T-helper 2 cell treated with Interferon-gamma antibody and Interleukin-4, amounts not matched to agents 5 μg/mL and 100 μg/mL, for 36 hours (primary cell): ENCODE measurements at regions not wholly inside any gene's neighbourhood (a gene's known extent, or its start where the extent isn't known, plus 50 kb on each side); places are given as distances from the start of the nearest gene placed in this dataset.

Experiments
- DNase-seq: peaks from one replicate; pipeline ENCODE4 v3.0.0; 2021; ENCODE audit warnings: low spot score
- H3K27ac Mint-ChIP-seq: one replicate; pipeline ENCODE4 v1.8.0; 2021; ENCODE audit warnings: mild to moderate bottlenecking, mixed read lengths
- H3K27me3 Mint-ChIP-seq: one replicate; pipeline ENCODE4 v1.8.0; 2021; ENCODE audit warnings: low read depth, mixed read lengths
- H3K36me3 Mint-ChIP-seq: one replicate; pipeline ENCODE4 v1.8.0; 2021; ENCODE audit warnings: low read depth, mixed read lengths
- H3K4me1 Mint-ChIP-seq: one replicate; pipeline ENCODE4 v1.8.0; 2021; ENCODE audit warnings: low read depth, mixed read lengths
- H3K4me3 Mint-ChIP-seq: one replicate; pipeline ENCODE4 v1.8.0; 2022; ENCODE audit warnings: mild to moderate bottlenecking, moderate library complexity, mixed read lengths
- H3K9me3 Mint-ChIP-seq: one replicate; pipeline ENCODE4 v1.8.0; 2021; ENCODE audit warnings: mixed read lengths

- no peak overlapping the region for H3K27ac Mint-ChIP-seq
- no peaks in the 10 kb centered on the region for H3K4me1 Mint-ChIP-seq
- no peaks in the 10 kb centered on the region for H3K36me3 Mint-ChIP-seq
- no peaks in the 10 kb centered on the region for H3K27me3 Mint-ChIP-seq
- DNase-seq = no peak
- H3K9me3 Mint-ChIP-seq = no peaks in the 10 kb centered on the region
- H3K4me3 Mint-ChIP-seq = no peak overlapping the region
These were observed 522.1 kb downstream of the SUCLA2 start for GRCh38 chr13:47478985-47479384.

- Mint-ChIP-seq H3K27ac (no peak overlapping the region), H3K4me3 (no peak overlapping the region), H3K27me3 (no peaks in the 10 kb centered on the region), H3K9me3 (no peaks in the 10 kb centered on the region), H3K36me3 (no peaks in the 10 kb centered on the region), H3K4me1 (no peaks in the 10 kb centered on the region)
- no peak for DNase-seq
These were observed 525.6 kb downstream of the SUCLA2 start for GRCh38 chr13:47475441-47475948.

- H3K9me3 Mint-ChIP-seq = peaks cover 3% of the 10 kb centered on the region
- no peaks in the 10 kb centered on the region for H3K4me1 Mint-ChIP-seq
- no peaks in the 10 kb centered on the region for H3K27me3 Mint-ChIP-seq
- H3K4me3 Mint-ChIP-seq = no peak overlapping the region
- DNase-seq = no peak
- H3K27ac Mint-ChIP-seq = no peak overlapping the region
- H3K36me3 Mint-ChIP-seq = no peaks in the 10 kb centered on the region
These were observed 526.2 kb downstream of the SUCLA2 start for GRCh38 chr13:47474839-47475238.

GRCh38 chr13:47474326-47474725, 526.7 kb downstream of the SUCLA2 start:
- Mint-ChIP-seq H3K4me3 (no peak overlapping the region), H3K27ac (no peak overlapping the region), H3K27me3 (no peaks in the 10 kb centered on the region), H3K4me1 (no peaks in the 10 kb centered on the region), H3K9me3 (peaks cover 6% of the 10 kb centered on the region), H3K36me3 (no peaks in the 10 kb centered on the region)
- no peak for DNase-seq

GRCh38 chr13:47472516-47472915, 528.6 kb downstream of the SUCLA2 start:
- no peak for DNase-seq
- Mint-ChIP-seq H3K27ac (no peak overlapping the region), H3K9me3 (peaks cover 12% of the 10 kb centered on the region), H3K27me3 (no peaks in the 10 kb centered on the region), H3K4me3 (no peak overlapping the region), H3K4me1 (no peaks in the 10 kb centered on the region), H3K36me3 (no peaks in the 10 kb centered on the region)

GRCh38 chr13:47463726-47464125, 537.3 kb downstream of the SUCLA2 start:
- no peak for DNase-seq
- no peaks in the 10 kb centered on the region for H3K36me3 Mint-ChIP-seq
- no peak overlapping the region for H3K4me3 Mint-ChIP-seq
- H3K4me1 Mint-ChIP-seq = no peaks in the 10 kb centered on the region
- peaks cover 22% of the 10 kb centered on the region for H3K9me3 Mint-ChIP-seq
- H3K27me3 Mint-ChIP-seq = no peaks in the 10 kb centered on the region
- H3K27ac Mint-ChIP-seq = no peak overlapping the region

- Mint-ChIP-seq H3K9me3 (peaks cover 20% of the 10 kb centered on the region), H3K27ac (no peak overlapping the region), H3K4me3 (no peak overlapping the region), H3K4me1 (no peaks in the 10 kb centered on the region), H3K27me3 (no peaks in the 10 kb centered on the region), H3K36me3 (no peaks in the 10 kb centered on the region)
- no peak for DNase-seq
These were observed 538.1 kb downstream of the SUCLA2 start for GRCh38 chr13:47463002-47463401.

GRCh38 chr13:47461816-47462215, 539.3 kb downstream of the SUCLA2 start:
- Mint-ChIP-seq H3K36me3 (no peaks in the 10 kb centered on the region), H3K4me1 (no peaks in the 10 kb centered on the region), H3K27ac (no peak overlapping the region), H3K9me3 (peaks cover 16% of the 10 kb centered on the region), H3K4me3 (no peak overlapping the region), H3K27me3 (no peaks in the 10 kb centered on the region)
- no peak for DNase-seq

- no peak for DNase-seq
- Mint-ChIP-seq H3K9me3 (peaks cover 5% of the 10 kb centered on the region), H3K27ac (no peak overlapping the region), H3K36me3 (no peaks in the 10 kb centered on the region), H3K4me3 (no peak overlapping the region), H3K4me1 (no peaks in the 10 kb centered on the region), H3K27me3 (no peaks in the 10 kb centered on the region)
These were observed 541.6 kb downstream of the SUCLA2 start for GRCh38 chr13:47459512-47459911.

- no peaks in the 10 kb centered on the region for H3K4me1 Mint-ChIP-seq
These were observed 543.4 kb downstream of the SUCLA2 start for GRCh38 chr13:47457626-47458025.

GRCh38 chr13:47455626-47456025, 545.4 kb downstream of the SUCLA2 start:
- Mint-ChIP-seq H3K27ac (no peak overlapping the region), H3K4me1 (no peaks in the 10 kb centered on the region), H3K36me3 (no peaks in the 10 kb centered on the region), H3K4me3 (no peak overlapping the region), H3K27me3 (no peaks in the 10 kb centered on the region), H3K9me3 (no peaks in the 10 kb centered on the region)
- DNase-seq = no peak

More at GRCh38 chr13:47457626-47458025, 543.4 kb downstream of the SUCLA2 start:
- Mint-ChIP-seq H3K27ac (no peak overlapping the region), H3K9me3 (no peaks in the 10 kb centered on the region), H3K4me3 (no peak overlapping the region), H3K27me3 (no peaks in the 10 kb centered on the region), H3K36me3 (no peaks in the 10 kb centered on the region)
- DNase-seq = no peak

- no peak for DNase-seq
- no peaks in the 10 kb centered on the region for H3K4me1 Mint-ChIP-seq
These were observed 546.1 kb downstream of the SUCLA2 start for GRCh38 chr13:47454986-47455385.

GRCh38 chr13:47437406-47437805, 540.6 kb upstream of the HTR2A start:
- Mint-ChIP-seq H3K4me1 (no peaks in the 10 kb centered on the region), H3K27me3 (no peaks in the 10 kb centered on the region), H3K9me3 (no peaks in the 10 kb centered on the region), H3K27ac (no peak overlapping the region), H3K4me3 (no peak overlapping the region), H3K36me3 (no peaks in the 10 kb centered on the region)
- no peak for DNase-seq

More at GRCh38 chr13:47454986-47455385, 546.1 kb downstream of the SUCLA2 start:
- Mint-ChIP-seq H3K4me3 (no peak overlapping the region), H3K36me3 (no peaks in the 10 kb centered on the region), H3K9me3 (no peaks in the 10 kb centered on the region), H3K27ac (no peak overlapping the region), H3K27me3 (no peaks in the 10 kb centered on the region)

- no peaks in the 10 kb centered on the region for H3K27me3 Mint-ChIP-seq
- H3K36me3 Mint-ChIP-seq = no peaks in the 10 kb centered on the region
- no peaks in the 10 kb centered on the region for H3K9me3 Mint-ChIP-seq
- H3K4me1 Mint-ChIP-seq = no peaks in the 10 kb centered on the region
- no peak overlapping the region for H3K4me3 Mint-ChIP-seq
- no peak overlapping the region for H3K27ac Mint-ChIP-seq
- DNase-seq = no peak
These were observed 536.7 kb upstream of the HTR2A start for GRCh38 chr13:47433461-47434005.
